GM23338 (cell line): ENCODE measurements at regions not wholly inside any gene's neighbourhood (a gene's known extent, or its start where the extent isn't known, plus 50 kb on each side); places are given as distances from the start of the nearest gene placed in this dataset.

ENCODE experiments used
- ATAC-seq: fragments of 200-7000 bp; cut with Tn5 transposase; 3 replicates; pipeline ENCODE4 v1.9.1; 2020
- DNase-seq: peaks from one replicate; pipeline ENCODE4 v3.0.0-alpha.2; 2015; ENCODE audit warnings: low spot score
- H2AFZ ChIP-seq: fragments of 200-600 bp; sonication (generic); 2 replicates; pipeline ENCODE4 v1.8.0; 2016; ENCODE audit warnings: antibody characterized with exemption, mild to moderate bottlenecking, moderate library complexity
- H3F3A ChIP-seq: fragments of 200-600 bp; sonication (generic); replicated peaks from 2 replicates; pipeline ENCODE4 v1.8.0; 2017; ENCODE audit warnings: antibody characterized with exemption, mixed run types, low read depth
- H3K27ac ChIP-seq: fragments of 200-600 bp; sonication (generic); 2 replicates; pipeline ENCODE4 v1.6.1; 2016; ENCODE audit warnings: low read depth
- H3K27me3 ChIP-seq: fragments of 200-600 bp; sonication (generic); 2 replicates; pipeline ENCODE4 v1.8.0; 2016; ENCODE audit warnings: mild to moderate bottlenecking, mixed run types, moderate library complexity; ENCODE audit not compliant: insufficient read depth
- H3K36me3 ChIP-seq: fragments of 200-600 bp; sonication (generic); 2 replicates; pipeline ENCODE4 v1.8.0; 2016; ENCODE audit warnings: mild to moderate bottlenecking; ENCODE audit not compliant: insufficient read depth
- H3K4me1 ChIP-seq: fragments of 200-600 bp; sonication (generic); 2 replicates; pipeline ENCODE4 v1.8.0; 2016; ENCODE audit warnings: mild to moderate bottlenecking, moderate library complexity; ENCODE audit not compliant: insufficient read depth
- H3K4me2 ChIP-seq: fragments of 200-600 bp; sonication (generic); 2 replicates; pipeline ENCODE4 v1.7.1; 2017; ENCODE audit warnings: mixed run types
- H3K4me3 ChIP-seq: fragments of 200-600 bp; sonication (generic); 2 replicates; pipeline ENCODE4 v1.6.1; 2016; ENCODE audit warnings: mixed run types
- H3K79me2 ChIP-seq: fragments of 200-600 bp; sonication (generic); replicated peaks from 2 replicates; pipeline ENCODE4 v1.8.0; 2017; ENCODE audit warnings: mild to moderate bottlenecking; ENCODE audit not compliant: insufficient read depth
- H3K9me2 ChIP-seq: fragments of 200-600 bp; sonication (generic); 2 replicates; pipeline ENCODE4 v1.8.0; 2017; ENCODE audit not compliant: insufficient read depth
- H4K20me1 ChIP-seq: fragments of 200-600 bp; sonication (generic); replicated peaks from 2 replicates; pipeline ENCODE4 v1.8.0; 2017; ENCODE audit warnings: mild to moderate bottlenecking; ENCODE audit not compliant: insufficient read depth
- H3K27ac Mint-ChIP-seq: 2 replicates; pipeline ENCODE4 v1.8.0; 2020; ENCODE audit warnings: inconsistent platforms, mild to moderate bottlenecking, moderate library complexity, mixed read lengths
- H3K27me3 Mint-ChIP-seq: 3 replicates; pipeline ENCODE4 v1.8.0; 2022; ENCODE audit warnings: low read depth, mild to moderate bottlenecking, moderate library complexity, mixed read lengths, inconsistent platforms; ENCODE audit not compliant: insufficient read depth, poor library complexity
- H3K36me3 Mint-ChIP-seq: 3 replicates; pipeline ENCODE4 v1.8.0; 2021; ENCODE audit warnings: low read depth, mild to moderate bottlenecking, inconsistent platforms, moderate library complexity, mixed read lengths
- H3K4me1 Mint-ChIP-seq: 3 replicates; pipeline ENCODE4 v1.8.0; 2020; ENCODE audit warnings: mild to moderate bottlenecking, inconsistent platforms, mixed read lengths
- H3K4me3 Mint-ChIP-seq: 3 replicates; pipeline ENCODE4 v1.8.0; 2021; ENCODE audit warnings: moderate library complexity, mild to moderate bottlenecking, inconsistent platforms, mixed read lengths
- H3K9me3 Mint-ChIP-seq: 3 replicates; pipeline ENCODE4 v1.8.0; 2020; ENCODE audit warnings: moderate library complexity, mild to moderate bottlenecking, inconsistent platforms, mixed read lengths
- CREB1 ChIP-seq: fragments of 250-450 bp; sonication (Bioruptor Pico); IDR thresholded peaks from 2 replicates; pipeline ENCODE4 v1.5.0; 2020; ENCODE audit warnings: low read depth, mild to moderate bottlenecking, moderate library complexity
- EZH2 ChIP-seq: fragments of 200-600 bp; sonication (generic); IDR thresholded peaks from one replicate; pipeline ENCODE4 v1.8.0; 2017; ENCODE audit warnings: antibody characterized with exemption, mild to moderate bottlenecking, low read depth; ENCODE audit not compliant: unreplicated experiment
- EZH2phosphoT487 ChIP-seq: fragments of 200-600 bp; sonication (generic); IDR thresholded peaks from one replicate; pipeline ENCODE4 v1.8.1; 2018; ENCODE audit warnings: antibody characterized with exemption; ENCODE audit not compliant: unreplicated experiment
- JUNB ChIP-seq: IDR thresholded peaks from one replicate; pipeline ENCODE4 v1.6.1; 2016; ENCODE audit warnings: antibody characterized with exemption; ENCODE audit not compliant: unreplicated experiment
- NANOG ChIP-seq: IDR thresholded peaks from 2 replicates; pipeline ENCODE4 v1.6.1; 2016; ENCODE audit warnings: antibody characterized with exemption, borderline replicate concordance
- POLR2AphosphoS5 ChIP-seq: IDR thresholded peaks from 2 replicates; pipeline ENCODE4 v1.6.1; 2016; ENCODE audit warnings: antibody characterized with exemption, low read depth
- STAT1 ChIP-seq: IDR thresholded peaks from one replicate; pipeline ENCODE4 v1.6.1; 2016; ENCODE audit warnings: antibody characterized with exemption; ENCODE audit not compliant: unreplicated experiment
- ZNF114 ChIP-seq: fragments of 250-450 bp; sonication (Bioruptor Pico); IDR thresholded peaks from 2 replicates; pipeline ENCODE4 v1.5.0; 2020; ENCODE audit warnings: mild to moderate bottlenecking, moderate library complexity
- ZNF331 ChIP-seq: fragments of 250-450 bp; sonication (Bioruptor Pico); IDR thresholded peaks from 2 replicates; pipeline ENCODE4 v1.5.0; 2020; ENCODE audit warnings: low read depth, mild to moderate bottlenecking, moderate library complexity
- TF ChIP-seq, protein P1 (sequence below): IDR thresholded peaks from 2 replicates; pipeline ENCODE4 v1.6.1; 2016; ENCODE audit warnings: antibody characterized with exemption
- TF ChIP-seq, protein P2 (sequence below): fragments of 250-450 bp; sonication (Bioruptor Pico); IDR thresholded peaks from 2 replicates; pipeline ENCODE4 v1.5.0; 2020; ENCODE audit warnings: mild to moderate bottlenecking, moderate library complexity
- TF ChIP-seq, protein P3 (sequence below): IDR thresholded peaks from one replicate; pipeline ENCODE4 v1.6.1; 2018; ENCODE audit warnings: antibody characterized with exemption; ENCODE audit not compliant: unreplicated experiment
- TF ChIP-seq, protein P4 (sequence below), 2 experiments: fragments of 200-600 bp in 1 of 2; sonication (generic) in 1 of 2; conservative IDR thresholded peaks; 2 replicates each; pipeline versions ENCODE4 v1.5.1 to v1.6.1; 2016 to 2017; ENCODE audit warnings: antibody characterized with exemption in 2 of 2, low read depth in 2 of 2, mild to moderate bottlenecking in 2 of 2, moderate library complexity in 1 of 2

DNA sequence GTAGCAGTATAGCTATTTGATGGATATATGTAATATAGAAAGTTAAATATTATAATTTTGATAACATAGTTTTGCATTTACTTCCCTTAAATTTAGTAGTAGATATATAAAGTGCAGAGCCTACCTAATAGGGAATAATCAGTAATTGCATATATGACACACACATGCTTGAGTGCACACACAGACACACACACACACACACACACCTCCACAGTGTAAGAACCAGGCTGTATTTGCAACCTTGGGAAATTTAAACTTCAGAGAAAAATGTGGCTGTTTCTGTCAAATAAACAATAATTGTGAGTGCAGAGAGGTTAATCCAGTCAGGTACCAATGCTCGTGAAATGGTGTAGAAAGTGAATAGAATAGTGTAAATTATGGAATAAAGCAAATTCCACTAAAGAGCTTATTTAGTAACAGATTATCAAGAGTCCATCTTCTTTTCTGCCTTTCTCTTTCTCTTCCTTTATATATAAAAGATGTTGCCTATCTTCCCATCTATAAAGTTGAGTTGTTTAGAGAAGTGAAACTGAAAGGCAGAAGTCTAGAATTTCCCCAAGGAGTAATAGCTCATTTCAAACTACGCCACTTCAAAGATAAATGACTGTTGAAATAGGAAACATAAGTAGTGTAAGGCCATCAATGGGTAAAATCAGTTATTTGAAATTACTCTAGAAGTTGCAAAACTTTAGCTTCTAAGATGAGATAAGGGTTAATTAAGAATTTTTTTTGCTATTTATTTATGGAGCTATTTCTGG lies 273.7 kb downstream of the SRGAP2C start:
- DNase-seq (no peak), ATAC-seq (no peak)
- Histone ChIP-seq H4K20me1 (no peaks in the 10 kb centered on the region), H3K27ac (no peak overlapping the region), H3K9me2 (no peaks in the 10 kb centered on the region), H3K79me2 (no peaks in the 10 kb centered on the region), H3K27me3 (no peaks in the 10 kb centered on the region), H3K4me2 (no peak overlapping the region), H3F3A (no peaks in the 10 kb centered on the region), H3K4me1 (no peaks in the 10 kb centered on the region), H2AFZ (no peak overlapping the region), H3K4me3 (no peak overlapping the region), H3K36me3 (no peaks in the 10 kb centered on the region)
- no peak for TF ChIP-seq CREB1 (CRISPR knock-in tag)
- no peak for TF ChIP-seq ZNF331 (CRISPR knock-in tag)
- TF ChIP-seq, protein P1, sequence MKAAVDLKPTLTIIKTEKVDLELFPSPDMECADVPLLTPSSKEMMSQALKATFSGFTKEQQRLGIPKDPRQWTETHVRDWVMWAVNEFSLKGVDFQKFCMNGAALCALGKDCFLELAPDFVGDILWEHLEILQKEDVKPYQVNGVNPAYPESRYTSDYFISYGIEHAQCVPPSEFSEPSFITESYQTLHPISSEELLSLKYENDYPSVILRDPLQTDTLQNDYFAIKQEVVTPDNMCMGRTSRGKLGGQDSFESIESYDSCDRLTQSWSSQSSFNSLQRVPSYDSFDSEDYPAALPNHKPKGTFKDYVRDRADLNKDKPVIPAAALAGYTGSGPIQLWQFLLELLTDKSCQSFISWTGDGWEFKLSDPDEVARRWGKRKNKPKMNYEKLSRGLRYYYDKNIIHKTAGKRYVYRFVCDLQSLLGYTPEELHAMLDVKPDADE = no peak
- TF ChIP-seq EZH2phosphoT487 = no peak
- no peak for TF ChIP-seq STAT1
- no peak for TF ChIP-seq NANOG
- TF ChIP-seq, protein P2, sequence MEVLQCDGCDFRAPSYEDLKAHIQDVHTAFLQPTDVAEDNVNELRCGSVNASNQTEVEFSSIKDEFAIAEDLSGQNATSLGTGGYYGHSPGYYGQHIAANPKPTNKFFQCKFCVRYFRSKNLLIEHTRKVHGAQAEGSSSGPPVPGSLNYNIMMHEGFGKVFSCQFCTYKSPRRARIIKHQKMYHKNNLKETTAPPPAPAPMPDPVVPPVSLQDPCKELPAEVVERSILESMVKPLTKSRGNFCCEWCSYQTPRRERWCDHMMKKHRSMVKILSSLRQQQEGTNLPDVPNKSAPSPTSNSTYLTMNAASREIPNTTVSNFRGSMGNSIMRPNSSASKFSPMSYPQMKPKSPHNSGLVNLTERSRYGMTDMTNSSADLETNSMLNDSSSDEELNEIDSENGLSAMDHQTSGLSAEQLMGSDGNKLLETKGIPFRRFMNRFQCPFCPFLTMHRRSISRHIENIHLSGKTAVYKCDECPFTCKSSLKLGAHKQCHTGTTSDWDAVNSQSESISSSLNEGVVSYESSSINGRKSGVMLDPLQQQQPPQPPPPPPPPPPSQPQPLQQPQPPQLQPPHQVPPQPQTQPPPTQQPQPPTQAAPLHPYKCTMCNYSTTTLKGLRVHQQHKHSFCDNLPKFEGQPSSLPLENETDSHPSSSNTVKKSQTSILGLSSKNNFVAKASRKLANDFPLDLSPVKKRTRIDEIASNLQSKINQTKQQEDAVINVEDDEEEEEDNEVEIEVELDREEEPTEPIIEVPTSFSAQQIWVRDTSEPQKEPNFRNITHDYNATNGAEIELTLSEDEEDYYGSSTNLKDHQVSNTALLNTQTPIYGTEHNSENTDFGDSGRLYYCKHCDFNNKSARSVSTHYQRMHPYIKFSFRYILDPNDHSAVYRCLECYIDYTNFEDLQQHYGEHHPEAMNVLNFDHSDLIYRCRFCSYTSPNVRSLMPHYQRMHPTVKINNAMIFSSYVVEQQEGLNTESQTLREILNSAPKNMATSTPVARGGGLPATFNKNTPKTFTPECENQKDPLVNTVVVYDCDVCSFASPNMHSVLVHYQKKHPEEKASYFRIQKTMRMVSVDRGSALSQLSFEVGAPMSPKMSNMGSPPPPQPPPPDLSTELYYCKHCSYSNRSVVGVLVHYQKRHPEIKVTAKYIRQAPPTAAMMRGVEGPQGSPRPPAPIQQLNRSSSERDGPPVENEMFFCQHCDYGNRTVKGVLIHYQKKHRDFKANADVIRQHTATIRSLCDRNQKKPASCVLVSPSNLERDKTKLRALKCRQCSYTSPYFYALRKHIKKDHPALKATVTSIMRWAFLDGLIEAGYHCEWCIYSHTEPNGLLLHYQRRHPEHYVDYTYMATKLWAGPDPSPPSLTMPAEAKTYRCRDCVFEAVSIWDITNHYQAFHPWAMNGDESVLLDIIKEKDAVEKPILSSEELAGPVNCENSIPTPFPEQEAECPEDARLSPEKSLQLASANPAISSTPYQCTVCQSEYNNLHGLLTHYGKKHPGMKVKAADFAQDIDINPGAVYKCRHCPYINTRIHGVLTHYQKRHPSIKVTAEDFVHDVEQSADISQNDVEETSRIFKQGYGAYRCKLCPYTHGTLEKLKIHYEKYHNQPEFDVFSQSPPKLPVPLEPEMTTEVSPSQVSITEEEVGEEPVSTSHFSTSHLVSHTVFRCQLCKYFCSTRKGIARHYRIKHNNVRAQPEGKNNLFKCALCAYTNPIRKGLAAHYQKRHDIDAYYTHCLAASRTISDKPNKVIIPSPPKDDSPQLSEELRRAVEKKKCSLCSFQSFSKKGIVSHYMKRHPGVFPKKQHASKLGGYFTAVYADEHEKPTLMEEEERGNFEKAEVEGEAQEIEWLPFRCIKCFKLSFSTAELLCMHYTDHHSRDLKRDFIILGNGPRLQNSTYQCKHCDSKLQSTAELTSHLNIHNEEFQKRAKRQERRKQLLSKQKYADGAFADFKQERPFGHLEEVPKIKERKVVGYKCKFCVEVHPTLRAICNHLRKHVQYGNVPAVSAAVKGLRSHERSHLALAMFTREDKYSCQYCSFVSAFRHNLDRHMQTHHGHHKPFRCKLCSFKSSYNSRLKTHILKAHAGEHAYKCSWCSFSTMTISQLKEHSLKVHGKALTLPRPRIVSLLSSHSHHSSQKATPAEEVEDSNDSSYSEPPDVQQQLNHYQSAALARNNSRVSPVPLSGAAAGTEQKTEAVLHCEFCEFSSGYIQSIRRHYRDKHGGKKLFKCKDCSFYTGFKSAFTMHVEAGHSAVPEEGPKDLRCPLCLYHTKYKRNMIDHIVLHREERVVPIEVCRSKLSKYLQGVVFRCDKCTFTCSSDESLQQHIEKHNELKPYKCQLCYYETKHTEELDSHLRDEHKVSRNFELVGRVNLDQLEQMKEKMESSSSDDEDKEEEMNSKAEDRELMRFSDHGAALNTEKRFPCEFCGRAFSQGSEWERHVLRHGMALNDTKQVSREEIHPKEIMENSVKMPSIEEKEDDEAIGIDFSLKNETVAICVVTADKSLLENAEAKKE (CRISPR knock-in tag) = no peak
- no peak for TF ChIP-seq ZNF114 (CRISPR knock-in tag)
- TF ChIP-seq, protein P3, sequence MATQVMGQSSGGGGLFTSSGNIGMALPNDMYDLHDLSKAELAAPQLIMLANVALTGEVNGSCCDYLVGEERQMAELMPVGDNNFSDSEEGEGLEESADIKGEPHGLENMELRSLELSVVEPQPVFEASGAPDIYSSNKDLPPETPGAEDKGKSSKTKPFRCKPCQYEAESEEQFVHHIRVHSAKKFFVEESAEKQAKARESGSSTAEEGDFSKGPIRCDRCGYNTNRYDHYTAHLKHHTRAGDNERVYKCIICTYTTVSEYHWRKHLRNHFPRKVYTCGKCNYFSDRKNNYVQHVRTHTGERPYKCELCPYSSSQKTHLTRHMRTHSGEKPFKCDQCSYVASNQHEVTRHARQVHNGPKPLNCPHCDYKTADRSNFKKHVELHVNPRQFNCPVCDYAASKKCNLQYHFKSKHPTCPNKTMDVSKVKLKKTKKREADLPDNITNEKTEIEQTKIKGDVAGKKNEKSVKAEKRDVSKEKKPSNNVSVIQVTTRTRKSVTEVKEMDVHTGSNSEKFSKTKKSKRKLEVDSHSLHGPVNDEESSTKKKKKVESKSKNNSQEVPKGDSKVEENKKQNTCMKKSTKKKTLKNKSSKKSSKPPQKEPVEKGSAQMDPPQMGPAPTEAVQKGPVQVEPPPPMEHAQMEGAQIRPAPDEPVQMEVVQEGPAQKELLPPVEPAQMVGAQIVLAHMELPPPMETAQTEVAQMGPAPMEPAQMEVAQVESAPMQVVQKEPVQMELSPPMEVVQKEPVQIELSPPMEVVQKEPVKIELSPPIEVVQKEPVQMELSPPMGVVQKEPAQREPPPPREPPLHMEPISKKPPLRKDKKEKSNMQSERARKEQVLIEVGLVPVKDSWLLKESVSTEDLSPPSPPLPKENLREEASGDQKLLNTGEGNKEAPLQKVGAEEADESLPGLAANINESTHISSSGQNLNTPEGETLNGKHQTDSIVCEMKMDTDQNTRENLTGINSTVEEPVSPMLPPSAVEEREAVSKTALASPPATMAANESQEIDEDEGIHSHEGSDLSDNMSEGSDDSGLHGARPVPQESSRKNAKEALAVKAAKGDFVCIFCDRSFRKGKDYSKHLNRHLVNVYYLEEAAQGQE = no peak
- no peak for TF ChIP-seq EZH2
- TF ChIP-seq, protein P4, sequence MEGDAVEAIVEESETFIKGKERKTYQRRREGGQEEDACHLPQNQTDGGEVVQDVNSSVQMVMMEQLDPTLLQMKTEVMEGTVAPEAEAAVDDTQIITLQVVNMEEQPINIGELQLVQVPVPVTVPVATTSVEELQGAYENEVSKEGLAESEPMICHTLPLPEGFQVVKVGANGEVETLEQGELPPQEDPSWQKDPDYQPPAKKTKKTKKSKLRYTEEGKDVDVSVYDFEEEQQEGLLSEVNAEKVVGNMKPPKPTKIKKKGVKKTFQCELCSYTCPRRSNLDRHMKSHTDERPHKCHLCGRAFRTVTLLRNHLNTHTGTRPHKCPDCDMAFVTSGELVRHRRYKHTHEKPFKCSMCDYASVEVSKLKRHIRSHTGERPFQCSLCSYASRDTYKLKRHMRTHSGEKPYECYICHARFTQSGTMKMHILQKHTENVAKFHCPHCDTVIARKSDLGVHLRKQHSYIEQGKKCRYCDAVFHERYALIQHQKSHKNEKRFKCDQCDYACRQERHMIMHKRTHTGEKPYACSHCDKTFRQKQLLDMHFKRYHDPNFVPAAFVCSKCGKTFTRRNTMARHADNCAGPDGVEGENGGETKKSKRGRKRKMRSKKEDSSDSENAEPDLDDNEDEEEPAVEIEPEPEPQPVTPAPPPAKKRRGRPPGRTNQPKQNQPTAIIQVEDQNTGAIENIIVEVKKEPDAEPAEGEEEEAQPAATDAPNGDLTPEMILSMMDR (conservative IDR thresholded peaks at IDR 0.05; ENCODE audit: low read depth in 2 of 2) = no peak
- no peak for TF ChIP-seq POLR2AphosphoS5
- TF ChIP-seq JUNB = no peak
- Mint-ChIP-seq H3K36me3 (no peaks in the 10 kb centered on the region), H3K4me3 (no peak overlapping the region), H3K9me3 (no peaks in the 10 kb centered on the region), H3K4me1 (no peaks in the 10 kb centered on the region), H3K27ac (no peak overlapping the region), H3K27me3 (peaks cover under 1% of the 10 kb centered on the region)
